ENCODE measurements at regions not wholly inside any gene's neighbourhood (a gene's known extent, or its start where the extent isn't known, plus 50 kb on each side); places are given as distances from the start of the nearest gene placed in this dataset.
"Not testable (repeated sequence)": the region's sequence is repeated elsewhere in the genome, so short reads cannot be mapped to it uniquely, and the experiment has no call there.

DNA sequence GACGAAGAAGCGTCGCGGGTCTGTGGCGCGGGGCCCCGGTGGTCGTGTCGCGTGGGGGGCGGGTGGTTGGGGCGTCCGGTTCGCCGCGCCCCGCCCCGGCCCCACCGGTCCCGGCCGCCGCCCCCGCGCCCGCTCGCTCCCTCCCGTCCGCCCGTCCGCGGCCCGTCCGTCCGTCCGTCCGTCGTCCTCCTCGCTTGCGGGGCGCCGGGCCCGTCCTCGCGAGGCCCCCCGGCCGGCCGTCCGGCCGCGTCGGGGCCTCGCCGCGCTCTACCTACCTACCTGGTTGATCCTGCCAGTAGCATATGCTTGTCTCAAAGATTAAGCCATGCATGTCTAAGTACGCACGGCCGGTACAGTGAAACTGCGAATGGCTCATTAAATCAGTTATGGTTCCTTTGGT lies 1533.5 kb upstream of the TPTE start:
- POLR2A ChIA-PET; H3K4me3 ChIP-seq (ENCODE audit: low read depth, low read length); DNase-seq (ENCODE audit: low read depth, low spot score); CTCF ChIA-PET; H3K27me3 ChIP-seq (ENCODE audit: control insufficient read depth, insufficient read depth, low read length); H3K27ac ChIP-seq (ENCODE audit: low read depth, low read length): not testable (repeated sequence)
- peaks cover 39% of the 10 kb centered on the region for H3K9me3 ChIP-seq (ENCODE audit: control insufficient read depth, insufficient read depth, low read length)

- ChIA-PET POLR2A (no interaction called here), CTCF (no interaction called here)
- TF ChIP-seq CTCF (IDR thresholded peaks at IDR 0.05; ENCODE audit: low read depth, low read length): no peak
- peaks cover 40% of the 10 kb centered on the region for H3K9me3 ChIP-seq (ENCODE audit: control insufficient read depth, insufficient read depth, low read length)
- no peak overlapping the region for H3K4me3 ChIP-seq (ENCODE audit: low read depth, low read length)
- no peaks in the 10 kb centered on the region for H3K27me3 ChIP-seq (ENCODE audit: control insufficient read depth, insufficient read depth, low read length)
- H3K27ac ChIP-seq (ENCODE audit: low read depth, low read length): no peak overlapping the region
- no peak for DNase-seq (ENCODE audit: low read depth, low spot score)
These were observed 1532.7 kb upstream of the TPTE start for GRCh38 chr21:8988696-8989095.

DNA sequence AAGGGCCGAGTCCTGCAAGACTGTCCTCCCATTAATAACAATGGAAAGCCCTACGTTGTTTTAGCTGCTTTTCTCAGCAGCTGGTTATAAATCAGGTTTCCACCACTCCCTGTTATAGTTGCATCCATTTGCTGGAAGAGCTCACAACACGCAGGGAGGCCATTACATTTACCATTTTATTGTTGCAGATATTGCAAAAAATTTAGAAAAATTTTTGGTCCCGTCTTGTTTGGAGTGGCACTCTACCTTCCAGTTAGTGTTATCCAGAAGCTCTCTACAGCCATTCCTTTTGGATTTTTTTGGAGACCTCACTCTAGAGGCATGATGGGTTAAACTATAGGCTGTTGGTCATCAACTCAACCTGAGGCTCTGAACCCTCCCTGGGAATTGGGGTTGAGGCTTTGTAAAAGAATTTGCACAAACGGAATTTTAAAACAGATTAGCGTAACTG lies 1532.1 kb upstream of the TPTE start:
- H3K4me3 ChIP-seq (ENCODE audit: low read depth, low read length): no peak overlapping the region
- H3K27ac ChIP-seq (ENCODE audit: low read depth, low read length): no peak overlapping the region
- TF ChIP-seq CTCF (IDR thresholded peaks at IDR 0.05; ENCODE audit: low read depth, low read length): no peak
- no peak for DNase-seq (ENCODE audit: low read depth, low spot score)
- H3K27me3 ChIP-seq (ENCODE audit: control insufficient read depth, insufficient read depth, low read length): no peaks in the 10 kb centered on the region
- ChIA-PET CTCF (no interaction called here), POLR2A (no interaction called here)
- H3K9me3 ChIP-seq (ENCODE audit: control insufficient read depth, insufficient read depth, low read length): peaks cover 40% of the 10 kb centered on the region

GRCh38 chr21:8989721-8990325 lies 1531.6 kb upstream of the TPTE start:
- no peak for DNase-seq (ENCODE audit: low read depth, low spot score)
- ChIA-PET CTCF (no interaction called here), POLR2A (no interaction called here)
- Histone ChIP-seq H3K27ac (ENCODE audit: low read depth, low read length) (no peak overlapping the region), H3K27me3 (ENCODE audit: control insufficient read depth, insufficient read depth, low read length) (no peaks in the 10 kb centered on the region), H3K9me3 (ENCODE audit: control insufficient read depth, insufficient read depth, low read length) (peaks cover 40% of the 10 kb centered on the region), H3K4me3 (ENCODE audit: low read depth, low read length) (no peak overlapping the region)
- TF ChIP-seq CTCF (IDR thresholded peaks at IDR 0.05; ENCODE audit: low read depth, low read length): no peak

DNA sequence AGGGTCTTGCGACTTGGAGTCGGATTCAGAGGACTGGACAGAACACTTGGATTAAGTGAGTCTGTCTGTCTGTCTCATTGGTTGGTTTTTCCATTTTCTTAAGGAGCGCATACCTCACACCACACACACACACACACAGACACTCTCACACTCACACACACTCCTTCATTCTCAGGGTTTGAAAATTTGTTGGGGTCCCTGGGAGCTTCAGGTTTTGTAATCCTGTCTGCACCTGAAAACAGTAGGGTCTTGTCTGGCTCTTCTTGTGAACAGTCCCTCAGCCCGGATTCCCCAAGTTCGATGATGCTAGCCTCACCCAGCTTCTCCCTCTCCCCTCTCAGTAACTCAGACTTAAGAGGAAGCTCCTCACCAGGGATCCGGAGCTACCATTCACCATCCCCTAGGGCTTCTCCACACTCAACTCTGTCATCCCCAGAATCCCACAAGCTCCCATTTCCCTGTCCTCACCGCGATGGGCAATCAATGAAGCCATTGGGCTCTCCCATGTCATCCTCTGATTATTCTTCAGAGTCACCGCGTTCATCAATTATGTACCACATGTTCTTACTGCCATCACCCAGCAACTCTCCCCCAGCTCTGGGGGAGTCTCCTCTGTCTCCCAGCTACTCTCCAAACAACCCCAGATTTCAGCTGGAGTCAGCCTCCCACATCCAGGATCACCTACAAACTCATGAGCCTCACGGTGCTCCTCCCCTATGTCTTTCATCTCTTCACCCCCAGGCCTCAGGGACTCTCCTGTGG lies 1530.9 kb upstream of the TPTE start:
- Histone ChIP-seq H3K4me3 (ENCODE audit: low read depth, low read length) (no peak overlapping the region), H3K9me3 (ENCODE audit: control insufficient read depth, insufficient read depth, low read length) (peaks cover 40% of the 10 kb centered on the region), H3K27ac (ENCODE audit: low read depth, low read length) (no peak overlapping the region), H3K27me3 (ENCODE audit: control insufficient read depth, insufficient read depth, low read length) (no peaks in the 10 kb centered on the region)
- TF ChIP-seq CTCF (IDR thresholded peaks at IDR 0.05; ENCODE audit: low read depth, low read length): no peak
- DNase-seq (ENCODE audit: low read depth, low spot score): no peak
- ChIA-PET CTCF (no interaction called here), POLR2A (no interaction called here)
